ENCODE measurements at regions not wholly inside any gene's neighbourhood (a gene's known extent, or its start where the extent isn't known, plus 50 kb on each side); places are given as distances from the start of the nearest gene placed in this dataset.
"Not testable (repeated sequence)": the region's sequence is repeated elsewhere in the genome, so short reads cannot be mapped to it uniquely, and the experiment has no call there.

- no peak for DNase-seq (ENCODE audit: low read depth)
Observed at GRCh38 chr4:161329852-161330251, 833.9 kb downstream of the FSTL5 start.

GRCh38 chr4:161321706-161322105 lies 842.1 kb downstream of the FSTL5 start:
- DNase-seq (ENCODE audit: low read depth), result peak; percentile 9

GRCh38 chr4:161320377-161320776 lies 843.4 kb downstream of the FSTL5 start:
- DNase-seq (ENCODE audit: low read depth), result peak; percentile 11

GRCh38 chr4:161317000-161317399 lies 846.8 kb downstream of the FSTL5 start:
- no peak for DNase-seq (ENCODE audit: low read depth)

- DNase-seq (ENCODE audit: low read depth), result peak; percentile 6
Observed at GRCh38 chr4:161314371-161314770, 849.4 kb downstream of the FSTL5 start.

- no peak for DNase-seq (ENCODE audit: low read depth)
Observed at GRCh38 chr4:161303551-161303950, 860.2 kb downstream of the FSTL5 start.

- no peak for DNase-seq (ENCODE audit: low read depth)
Observed at GRCh38 chr4:161291222-161291621, 872.6 kb downstream of the FSTL5 start.

- DNase-seq (ENCODE audit: low read depth), result no peak
Observed at GRCh38 chr4:161287678-161288352, 876.0 kb downstream of the FSTL5 start.

GRCh38 chr4:161285461-161285860 lies 878.3 kb downstream of the FSTL5 start:
- DNase-seq (ENCODE audit: low read depth), result peak; percentile 5

- DNase-seq (ENCODE audit: low read depth), result no peak
Observed at GRCh38 chr4:161280929-161281328, 882.9 kb downstream of the FSTL5 start.

GRCh38 chr4:161279095-161279494 lies 884.7 kb downstream of the FSTL5 start:
- no peak for DNase-seq (ENCODE audit: low read depth)

- not testable (repeated sequence) for DNase-seq (ENCODE audit: low read depth)
Observed at GRCh38 chr4:161277150-161277787, 886.5 kb downstream of the FSTL5 start.

- DNase-seq (ENCODE audit: low read depth), result no peak
Observed at GRCh38 chr4:161273607-161274006, 890.2 kb downstream of the FSTL5 start.

GRCh38 chr4:161260819-161261218 lies 903.0 kb downstream of the FSTL5 start:
- DNase-seq (ENCODE audit: low read depth), result no peak

- DNase-seq (ENCODE audit: low read depth), result peak; percentile 18
Observed at GRCh38 chr4:161256716-161257115, 907.1 kb downstream of the FSTL5 start.

GRCh38 chr4:161256172-161256571 lies 907.6 kb downstream of the FSTL5 start:
- DNase-seq (ENCODE audit: low read depth), result peak; percentile 0

GRCh38 chr4:161254375-161254774 lies 909.4 kb downstream of the FSTL5 start:
- DNase-seq (ENCODE audit: low read depth), result no peak

- DNase-seq (ENCODE audit: low read depth), result peak; percentile 17
Observed at GRCh38 chr4:161252520-161253141, 911.2 kb downstream of the FSTL5 start.

GRCh38 chr4:161249779-161250440 lies 913.9 kb downstream of the FSTL5 start:
- no peak for DNase-seq (ENCODE audit: low read depth)

- no peak for DNase-seq (ENCODE audit: low read depth)
Observed at GRCh38 chr4:161248880-161249279, 914.9 kb downstream of the FSTL5 start.

- no peak for DNase-seq (ENCODE audit: low read depth)
Observed at GRCh38 chr4:161247831-161248230, 916.0 kb downstream of the FSTL5 start.

- DNase-seq (ENCODE audit: low read depth), result no peak
Observed at GRCh38 chr4:161238033-161238432, 925.8 kb downstream of the FSTL5 start.

- no peak for DNase-seq (ENCODE audit: low read depth)
Observed at GRCh38 chr4:161237495-161237894, 926.3 kb downstream of the FSTL5 start.
